ENCODE measurements at regions not wholly inside any gene's neighbourhood (a gene's known extent, or its start where the extent isn't known, plus 50 kb on each side); places are given as distances from the start of the nearest gene placed in this dataset.
"Not testable (repeated sequence)": the region's sequence is repeated elsewhere in the genome, so short reads cannot be mapped to it uniquely, and the experiment has no call there.

GRCh38 chr4:159859656-159860148 is 756.8 kb downstream of the RAPGEF2 start:
- no peak for DNase-seq

- no peak for DNase-seq
Observed at GRCh38 chr4:159860945-159861344, 758.1 kb downstream of the RAPGEF2 start.

- no peak for DNase-seq
Observed at GRCh38 chr4:159864337-159864736, 761.5 kb downstream of the RAPGEF2 start.

GRCh38 chr4:159867673-159868072 is 764.8 kb downstream of the RAPGEF2 start:
- DNase-seq = no peak

GRCh38 chr4:159868936-159869335 is 766.1 kb downstream of the RAPGEF2 start:
- DNase-seq = not testable (repeated sequence)

GRCh38 chr4:159871141-159871540 is 768.3 kb downstream of the RAPGEF2 start:
- no peak for DNase-seq

GRCh38 chr4:159881158-159881557 is 778.3 kb downstream of the RAPGEF2 start:
- DNase-seq = no peak

- DNase-seq = no peak
Observed at GRCh38 chr4:159884989-159885388, 782.1 kb downstream of the RAPGEF2 start.

- no peak for DNase-seq
Observed at GRCh38 chr4:159899596-159899995, 796.7 kb downstream of the RAPGEF2 start.

GRCh38 chr4:159900562-159900961 is 797.7 kb downstream of the RAPGEF2 start:
- no peak for DNase-seq

- no peak for DNase-seq
Observed at GRCh38 chr4:159902648-159903047, 799.8 kb downstream of the RAPGEF2 start.

GRCh38 chr4:159904906-159905305 is 802.0 kb downstream of the RAPGEF2 start:
- DNase-seq = no peak

- DNase-seq = no peak
Observed at GRCh38 chr4:159906051-159906450, 803.2 kb downstream of the RAPGEF2 start.

- no peak for DNase-seq
Observed at GRCh38 chr4:159906517-159906916, 803.6 kb downstream of the RAPGEF2 start.

- DNase-seq = no peak
Observed at GRCh38 chr4:159910721-159911120, 807.8 kb downstream of the RAPGEF2 start.

GRCh38 chr4:159922119-159922518 is 819.2 kb downstream of the RAPGEF2 start:
- no peak for DNase-seq

- no peak for DNase-seq
Observed at GRCh38 chr4:159925770-159926169, 822.9 kb downstream of the RAPGEF2 start.

- no peak for DNase-seq
Observed at GRCh38 chr4:159926871-159927270, 824.0 kb downstream of the RAPGEF2 start.

GRCh38 chr4:159927781-159928180 is 824.9 kb downstream of the RAPGEF2 start:
- DNase-seq = no peak

GRCh38 chr4:159934602-159935001 is 831.7 kb downstream of the RAPGEF2 start:
- not testable (repeated sequence) for DNase-seq

- DNase-seq = no peak
Observed at GRCh38 chr4:159937595-159937994, 834.7 kb downstream of the RAPGEF2 start.

- not testable (repeated sequence) for DNase-seq
Observed at GRCh38 chr4:159939681-159940080, 836.8 kb downstream of the RAPGEF2 start.

GRCh38 chr4:159941076-159941475 is 838.2 kb downstream of the RAPGEF2 start:
- no peak for DNase-seq

- DNase-seq = no peak
Observed at GRCh38 chr4:159944477-159944876, 841.6 kb downstream of the RAPGEF2 start.

GRCh38 chr4:159946983-159947615 is 844.2 kb downstream of the RAPGEF2 start:
- peak; percentile 37 for DNase-seq

Measured in inflammatory macrophage treated with lipopolysaccharide for 4 hours (primary cell).